ENCODE measurements at regions not wholly inside any gene's neighbourhood (a gene's known extent, or its start where the extent isn't known, plus 50 kb on each side); places are given as distances from the start of the nearest gene placed in this dataset.

DNA sequence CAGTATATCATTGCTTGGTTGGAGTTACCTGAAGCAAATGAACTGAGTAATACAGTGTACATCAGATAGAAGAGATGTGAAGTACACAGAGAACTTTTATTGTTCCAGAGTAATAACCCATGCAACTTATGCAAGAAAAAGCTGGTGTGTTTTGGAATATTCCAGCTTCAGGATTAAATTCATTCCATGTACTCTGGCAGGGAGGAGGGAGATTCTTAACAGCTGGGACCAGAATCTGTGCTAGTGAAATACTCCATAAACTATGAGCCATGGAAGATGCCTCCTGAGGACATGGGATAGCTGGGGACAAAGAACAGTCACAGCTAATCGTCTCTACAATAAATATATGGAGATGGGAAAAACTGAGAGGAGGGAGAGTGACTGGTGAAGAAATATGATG, 101.6 kb upstream of the OTUD4 start:
- TF ChIP-seq, protein P1, sequence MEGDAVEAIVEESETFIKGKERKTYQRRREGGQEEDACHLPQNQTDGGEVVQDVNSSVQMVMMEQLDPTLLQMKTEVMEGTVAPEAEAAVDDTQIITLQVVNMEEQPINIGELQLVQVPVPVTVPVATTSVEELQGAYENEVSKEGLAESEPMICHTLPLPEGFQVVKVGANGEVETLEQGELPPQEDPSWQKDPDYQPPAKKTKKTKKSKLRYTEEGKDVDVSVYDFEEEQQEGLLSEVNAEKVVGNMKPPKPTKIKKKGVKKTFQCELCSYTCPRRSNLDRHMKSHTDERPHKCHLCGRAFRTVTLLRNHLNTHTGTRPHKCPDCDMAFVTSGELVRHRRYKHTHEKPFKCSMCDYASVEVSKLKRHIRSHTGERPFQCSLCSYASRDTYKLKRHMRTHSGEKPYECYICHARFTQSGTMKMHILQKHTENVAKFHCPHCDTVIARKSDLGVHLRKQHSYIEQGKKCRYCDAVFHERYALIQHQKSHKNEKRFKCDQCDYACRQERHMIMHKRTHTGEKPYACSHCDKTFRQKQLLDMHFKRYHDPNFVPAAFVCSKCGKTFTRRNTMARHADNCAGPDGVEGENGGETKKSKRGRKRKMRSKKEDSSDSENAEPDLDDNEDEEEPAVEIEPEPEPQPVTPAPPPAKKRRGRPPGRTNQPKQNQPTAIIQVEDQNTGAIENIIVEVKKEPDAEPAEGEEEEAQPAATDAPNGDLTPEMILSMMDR (IDR thresholded peaks at IDR 0.05; ENCODE audit: insufficient read depth, low read depth, low read length, missing control alignments), result no peak
- no peak overlapping the region for H3K4me3 ChIP-seq (ENCODE audit: low read depth, low read length)
- no peak for DNase-seq (ENCODE audit: low read depth)

DNA sequence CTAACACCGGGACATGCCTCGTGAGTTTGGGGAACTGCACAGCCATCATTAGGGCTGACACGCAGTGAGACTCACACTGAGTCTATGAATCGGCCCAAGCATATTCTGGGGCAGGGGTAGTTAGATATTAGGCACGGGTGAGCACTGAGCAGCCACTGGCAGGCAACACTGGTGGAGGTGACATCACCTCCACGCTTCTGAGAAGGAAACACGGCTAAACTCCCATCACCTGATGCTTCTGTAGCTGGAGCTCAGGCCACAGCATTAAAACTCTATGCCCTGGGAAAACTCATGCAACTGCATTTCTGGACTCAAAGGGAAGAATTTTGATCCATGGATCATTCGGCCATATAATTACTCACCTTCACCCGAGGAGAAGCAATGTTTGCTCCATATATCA, 100.8 kb upstream of the OTUD4 start:
- no peak overlapping the region for H3K4me3 ChIP-seq (ENCODE audit: low read depth, low read length)
- DNase-seq (ENCODE audit: low read depth), result no peak
- TF ChIP-seq, protein P1 (IDR thresholded peaks at IDR 0.05; ENCODE audit: insufficient read depth, low read depth, low read length, missing control alignments), result no peak

DNA sequence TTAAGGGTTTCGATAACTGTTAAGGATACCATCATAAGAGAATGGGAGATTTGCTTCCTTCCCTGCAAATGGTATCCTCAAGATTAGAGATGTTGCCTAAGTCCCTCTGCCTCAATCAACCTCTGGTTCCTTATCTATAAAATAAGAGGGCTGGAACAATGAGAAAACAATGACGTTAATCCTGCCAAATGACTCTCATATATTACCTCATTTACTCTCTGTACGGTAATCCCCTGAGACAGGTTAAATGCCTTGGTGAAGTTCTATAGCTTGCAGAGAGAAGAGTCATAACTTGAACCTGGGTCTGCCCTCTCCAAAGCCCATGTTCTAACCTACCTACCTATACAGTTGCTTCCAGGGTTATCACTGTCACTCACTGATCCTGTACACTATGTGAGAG, 100.2 kb upstream of the OTUD4 start:
- TF ChIP-seq, protein P1 (IDR thresholded peaks at IDR 0.05; ENCODE audit: insufficient read depth, low read depth, low read length, missing control alignments), result no peak
- DNase-seq (ENCODE audit: low read depth), result no peak
- no peak overlapping the region for H3K4me3 ChIP-seq (ENCODE audit: low read depth, low read length)

DNA sequence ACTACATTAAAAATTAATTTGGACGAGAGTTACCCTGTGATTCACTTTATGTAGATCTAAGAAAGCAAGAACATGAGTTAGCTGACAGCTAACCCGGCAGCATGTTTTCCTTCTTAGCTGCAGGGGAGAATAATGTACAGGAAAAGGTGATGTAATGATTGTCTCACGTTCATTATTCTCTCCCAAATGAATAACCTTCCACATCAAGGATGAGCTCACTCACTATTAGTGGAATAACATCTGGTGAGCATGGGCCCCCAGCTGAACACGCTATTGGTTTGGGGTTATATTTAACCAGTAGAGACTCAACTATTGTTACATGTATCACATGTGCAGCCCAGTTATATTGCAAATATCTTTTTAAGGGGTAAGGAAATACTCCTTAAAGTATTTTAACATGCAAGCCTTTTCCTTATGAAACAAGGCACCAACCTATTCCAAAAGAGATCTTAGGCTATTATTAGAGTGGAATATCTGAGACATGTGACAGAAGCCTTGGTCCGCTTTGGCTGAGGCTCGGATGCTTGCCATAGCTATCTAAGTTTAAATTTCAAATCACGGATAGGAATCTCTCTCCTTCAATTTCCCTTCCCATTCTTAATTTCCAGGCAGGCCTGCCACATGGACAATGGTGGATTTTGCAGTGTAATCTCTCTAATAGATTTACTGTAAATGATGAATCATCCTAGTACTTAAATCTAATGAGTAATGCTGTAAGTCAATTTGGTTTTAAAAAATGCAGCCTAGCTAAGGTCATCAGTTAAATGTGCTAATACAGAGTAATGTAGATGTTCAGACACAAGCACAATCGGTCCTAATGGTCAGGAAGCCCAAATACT, 99.0 kb upstream of the OTUD4 start:
- TF ChIP-seq, protein P1 (IDR thresholded peaks at IDR 0.05; ENCODE audit: insufficient read depth, low read depth, low read length, missing control alignments), result no peak
- H3K4me3 ChIP-seq (ENCODE audit: low read depth, low read length), result no peak overlapping the region
- DNase-seq (ENCODE audit: low read depth), result no peak

DNA sequence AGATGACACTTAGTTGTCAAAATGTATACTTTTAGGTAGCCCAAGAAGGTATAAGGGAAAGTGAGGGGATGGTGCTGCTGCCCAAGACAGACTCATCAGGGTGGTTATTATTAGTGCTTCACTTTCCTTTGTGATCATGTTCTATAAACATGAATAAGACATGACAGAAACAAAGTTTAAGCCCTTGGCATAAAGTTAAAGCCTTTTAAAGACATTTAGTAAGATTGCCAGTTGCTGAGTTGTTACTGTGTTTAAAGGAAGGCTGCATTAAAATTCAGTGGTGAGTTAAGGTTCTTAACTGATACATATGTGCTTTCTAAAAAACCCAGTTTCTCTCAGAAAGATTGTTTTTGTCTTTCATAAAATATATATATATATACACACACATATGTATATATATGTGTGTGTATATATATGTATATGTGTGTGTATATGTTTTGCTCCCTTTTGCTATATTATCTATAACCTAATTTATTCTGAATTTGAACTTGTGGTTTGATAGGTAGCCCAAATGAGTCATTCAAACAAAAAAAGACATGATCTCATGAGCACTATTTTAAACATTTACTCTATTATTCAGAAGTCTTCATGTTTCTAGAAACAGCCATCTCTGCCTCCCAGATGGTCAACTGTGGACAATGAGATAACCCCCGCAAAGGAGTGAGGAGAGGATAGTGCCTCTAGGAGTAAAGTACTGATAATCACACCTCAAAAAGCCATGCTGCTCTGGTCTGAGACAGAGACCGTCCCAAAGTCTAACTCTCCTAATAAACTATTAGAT, 98.1 kb upstream of the OTUD4 start:
- TF ChIP-seq, protein P1 (IDR thresholded peaks at IDR 0.05; ENCODE audit: insufficient read depth, low read depth, low read length, missing control alignments), result no peak
- no peak for DNase-seq (ENCODE audit: low read depth)
- H3K4me3 ChIP-seq (ENCODE audit: low read depth, low read length), result no peak overlapping the region

DNA sequence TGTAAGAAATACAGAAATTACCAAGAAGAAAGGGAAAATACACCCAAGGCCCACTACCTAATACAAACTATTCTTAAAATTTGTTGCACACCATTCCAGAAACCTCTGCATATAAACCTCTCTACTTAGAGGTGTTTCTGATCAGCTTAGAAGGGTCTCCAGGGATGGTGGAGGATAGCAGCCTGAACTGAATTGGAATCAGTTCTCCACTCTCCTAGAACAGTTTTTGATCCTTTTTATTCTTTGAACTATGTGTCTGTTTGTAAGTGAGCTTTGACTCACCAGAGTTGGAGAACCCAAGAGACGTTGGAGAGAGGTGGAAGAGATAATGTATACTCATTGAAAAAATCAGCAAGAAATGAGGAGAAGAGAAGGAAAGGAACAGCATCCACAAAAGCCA, 96.6 kb upstream of the OTUD4 start:
- TF ChIP-seq, protein P1 (IDR thresholded peaks at IDR 0.05; ENCODE audit: insufficient read depth, low read depth, low read length, missing control alignments), result no peak
- no peak for DNase-seq (ENCODE audit: low read depth)
- H3K4me3 ChIP-seq (ENCODE audit: low read depth, low read length), result no peak overlapping the region

All from GM12865 (cell line).